ENCODE measurements at regions not wholly inside any gene's neighbourhood (a gene's known extent, or its start where the extent isn't known, plus 50 kb on each side); places are given as distances from the start of the nearest gene placed in this dataset.

DNA sequence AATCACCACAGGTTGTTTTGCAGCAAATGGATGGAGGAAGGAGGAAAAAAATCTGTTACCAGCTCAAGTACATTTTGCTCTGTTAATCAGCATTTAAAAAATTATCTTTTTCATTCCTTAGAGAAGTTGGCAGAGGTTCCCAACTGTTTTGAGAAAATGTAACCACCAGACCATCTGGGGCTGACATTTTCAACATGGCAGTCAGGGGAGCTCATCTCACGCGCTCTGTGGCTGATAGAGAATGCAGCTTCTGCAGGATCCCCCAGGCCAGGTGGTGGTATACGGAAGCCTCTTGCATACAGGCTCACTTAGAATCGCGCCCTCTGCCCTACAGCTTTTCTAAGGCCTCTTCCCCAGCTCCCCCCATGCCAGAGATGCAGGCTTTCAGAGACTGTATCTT, 68.0 kb upstream of the OPCML start:
- no peak for TF ChIP-seq EZH2 (IDR thresholded peaks at IDR 0.05; ENCODE audit: low read length, unreplicated experiment)
- TF ChIP-seq, protein P1, sequence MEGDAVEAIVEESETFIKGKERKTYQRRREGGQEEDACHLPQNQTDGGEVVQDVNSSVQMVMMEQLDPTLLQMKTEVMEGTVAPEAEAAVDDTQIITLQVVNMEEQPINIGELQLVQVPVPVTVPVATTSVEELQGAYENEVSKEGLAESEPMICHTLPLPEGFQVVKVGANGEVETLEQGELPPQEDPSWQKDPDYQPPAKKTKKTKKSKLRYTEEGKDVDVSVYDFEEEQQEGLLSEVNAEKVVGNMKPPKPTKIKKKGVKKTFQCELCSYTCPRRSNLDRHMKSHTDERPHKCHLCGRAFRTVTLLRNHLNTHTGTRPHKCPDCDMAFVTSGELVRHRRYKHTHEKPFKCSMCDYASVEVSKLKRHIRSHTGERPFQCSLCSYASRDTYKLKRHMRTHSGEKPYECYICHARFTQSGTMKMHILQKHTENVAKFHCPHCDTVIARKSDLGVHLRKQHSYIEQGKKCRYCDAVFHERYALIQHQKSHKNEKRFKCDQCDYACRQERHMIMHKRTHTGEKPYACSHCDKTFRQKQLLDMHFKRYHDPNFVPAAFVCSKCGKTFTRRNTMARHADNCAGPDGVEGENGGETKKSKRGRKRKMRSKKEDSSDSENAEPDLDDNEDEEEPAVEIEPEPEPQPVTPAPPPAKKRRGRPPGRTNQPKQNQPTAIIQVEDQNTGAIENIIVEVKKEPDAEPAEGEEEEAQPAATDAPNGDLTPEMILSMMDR (conservative IDR thresholded peaks at IDR 0.05; ENCODE audit: low read depth, low read length), result no peak
